Aorta (tissue), 5 donors: ENCODE measurements at regions not wholly inside any gene's neighbourhood (a gene's known extent, or its start where the extent isn't known, plus 50 kb on each side); places are given as distances from the start of the nearest gene placed in this dataset.
A peak's percentile ranks its signal among the peaks of the same experiment; 100 is the strongest.
"Not testable (repeated sequence)": the region's sequence is repeated elsewhere in the genome, so short reads cannot be mapped to it uniquely, and the experiment has no call there.

Experiments used
- ATAC-seq: fragments of 200-7000 bp; cut with Tn5 transposase; one replicate; pipeline ENCODE4 v1.9.1; 2022; ENCODE audit warnings: moderate library complexity; ENCODE audit not compliant: low FRiP score
- DNase-seq, 2 donors: peaks; one replicate each; pipeline ENCODE4 v3.0.0-alpha.2; 2020
- H3K27ac ChIP-seq, 2 donors: one replicate each; pipeline ENCODE4 v1.5.1; 2013; ENCODE audit warnings: low read length in 2 of 2, mild to moderate bottlenecking in 2 of 2, moderate library complexity in 2 of 2, control low read depth in 1 of 2, inconsistent platforms in 1 of 2, low read depth in 1 of 2
- H3K27me3 ChIP-seq, 2 donors: one replicate each; pipeline ENCODE4 v1.6.1; 2013; ENCODE audit warnings: control low read depth in 1 of 2, low read length in 1 of 2, mild to moderate bottlenecking in 1 of 2, moderate library complexity in 1 of 2; ENCODE audit not compliant: insufficient read depth in 2 of 2, control insufficient read depth in 1 of 2
- H3K36me3 ChIP-seq, 2 donors: one replicate each; pipeline ENCODE4 v1.6.1; 2013; ENCODE audit warnings: control low read depth in 1 of 2, low read length in 1 of 2, mild to moderate bottlenecking in 1 of 2; ENCODE audit not compliant: insufficient read depth in 2 of 2, control insufficient read depth in 1 of 2
- H3K4me1 ChIP-seq, 2 donors: one replicate each; pipeline ENCODE4 v1.6.1; 2013; ENCODE audit warnings: low read length in 2 of 2, control low read depth in 1 of 2, mild to moderate bottlenecking in 1 of 2, moderate library complexity in 1 of 2; ENCODE audit not compliant: insufficient read depth in 2 of 2, control insufficient read depth in 1 of 2
- H3K4me3 ChIP-seq, 2 donors: one replicate each; pipeline ENCODE4 v1.5.1; 2013; ENCODE audit warnings: low read length in 2 of 2, control low read depth in 1 of 2, mild to moderate bottlenecking in 1 of 2
- H3K9me3 ChIP-seq: one replicate; pipeline ENCODE4 v1.6.1; 2013; ENCODE audit warnings: mild to moderate bottlenecking, low read length; ENCODE audit not compliant: control insufficient read depth
- WGBS, 2 donors: extraction: QIAGEN DNeasy Blood & Tissue Kit; methylation state at CpG; one replicate each; pipeline ENCODE4 v1.1.7; 2013; 5-methylcytosine and 5-hydroxymethylcytosine counted together
- intact Hi-C, 2 donors: fragments of 100-400 bp; cut with DNase I; formaldehyde crosslinking; loops; one replicate each; pipeline versions ENCODE4 v1.14.2 to v1.15.0; 2022
- donor health status: healthy with polysubstance abuse.
- donor health status: Bipolar disorder and iron deficiency.
- donor health status: DM: no; HTN: no; CAD: no.
- donor health status: DM: no; HTN: no; CAD: no.
- donor health status: DM: yes; HTN: yes; CAD: no.

DNA sequence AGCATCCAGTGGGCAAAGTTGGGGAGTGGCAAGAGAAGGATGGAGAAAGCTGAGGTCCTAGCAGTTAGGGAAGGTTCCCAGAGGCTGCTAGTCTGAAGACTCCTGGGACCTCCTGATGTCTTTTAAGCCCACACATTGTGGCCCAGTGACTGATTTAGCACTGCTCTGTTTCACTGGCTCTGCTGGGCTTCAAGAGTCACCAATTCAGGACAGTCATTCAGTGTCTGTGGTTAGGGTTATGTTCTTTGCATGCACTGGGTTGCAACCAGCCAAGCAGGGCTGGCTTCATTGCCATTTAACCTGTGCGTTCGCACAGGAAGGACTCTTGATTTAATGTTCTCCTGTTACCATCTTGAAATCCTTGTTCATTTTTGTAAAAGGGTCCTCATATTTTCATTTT, 199.2 kb downstream of the ICOS start:
- WGBS, 2 donors: 94 to 97% methylated on average over 2 of the region's 2 CpGs

DNA sequence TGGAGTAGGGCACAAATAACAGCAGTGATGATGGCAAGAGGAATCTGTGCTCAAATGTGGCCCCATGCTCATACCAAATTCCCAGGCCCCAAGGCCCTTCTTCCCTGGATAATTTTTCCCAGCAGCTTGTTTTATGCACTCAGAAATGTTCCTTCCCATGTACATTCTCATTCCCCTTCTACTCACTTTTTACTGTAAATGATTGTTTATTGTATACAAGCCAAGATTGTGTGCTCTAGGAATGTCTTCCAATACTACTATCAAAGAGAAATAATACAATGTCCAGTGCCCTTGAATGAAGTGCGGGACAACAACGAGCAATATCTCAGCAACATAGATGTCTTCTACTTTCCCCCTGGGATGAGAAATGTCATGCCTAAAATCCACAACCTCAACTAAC, 201.6 kb downstream of the ICOS start:
- Histone ChIP-seq H3K36me3 (no peaks in the 10 kb centered on the region), H3K4me3 (no peak overlapping the region), H3K9me3 (no peaks in the 10 kb centered on the region), H3K27me3 (no peaks in the 10 kb centered on the region), H3K4me1 (no peaks in the 10 kb centered on the region), H3K27ac (no peak overlapping the region)
- intact Hi-C loops: no loop called here
- DNase-seq (no peak), ATAC-seq (no peak)
- WGBS, 2 donors: 94 to 98% methylated on average over 2 of the region's 2 CpGs

More for the DNA sequence above, 199.2 kb downstream of the ICOS start:
- H3K36me3 ChIP-seq: no peaks in the 10 kb centered on the region
- no peaks in the 10 kb centered on the region for H3K27me3 ChIP-seq
- no peak for ATAC-seq
- DNase-seq: no peak
- no peak overlapping the region for H3K4me3 ChIP-seq
- no peaks in the 10 kb centered on the region for H3K9me3 ChIP-seq
- H3K27ac ChIP-seq: no peak overlapping the region
- H3K4me1 ChIP-seq: no peaks in the 10 kb centered on the region
- intact Hi-C loops: no loop called here

DNA sequence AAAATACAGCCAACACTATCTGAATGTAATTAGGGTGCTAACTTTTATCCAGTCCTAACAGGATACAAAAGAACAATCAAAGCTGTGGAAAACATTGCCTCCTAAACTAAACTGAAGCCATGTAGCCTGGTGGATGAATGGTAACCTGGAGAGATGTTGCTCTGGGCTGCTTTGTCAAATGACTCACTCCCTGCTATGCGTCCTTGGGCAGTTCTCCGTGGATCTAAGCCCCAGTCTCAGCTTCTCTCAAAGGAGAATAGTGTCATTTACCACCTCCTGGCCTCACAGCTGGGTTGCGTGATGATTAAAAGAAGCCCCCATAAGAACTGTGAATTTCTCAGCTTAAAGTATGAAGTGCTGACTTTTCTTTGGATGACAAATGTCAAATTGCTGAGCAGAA, 203.7 kb downstream of the ICOS start:
- 66 to 67% methylated on average over 3 of the region's 3 CpGs for WGBS, 2 donors
- Histone ChIP-seq H3K4me3 (no peak overlapping the region), H3K27me3 (no peaks in the 10 kb centered on the region), H3K36me3 (no peaks in the 10 kb centered on the region), H3K4me1 (no peaks in the 10 kb centered on the region), H3K9me3 (no peaks in the 10 kb centered on the region), H3K27ac (no peak overlapping the region)
- intact Hi-C loops: loop anchor here (10.0 kb wide), 3 partner anchors 115 to 215 kb away; no protein-coding TSS in a partner anchor
- no peak for ATAC-seq
- DNase-seq: no peak

DNA sequence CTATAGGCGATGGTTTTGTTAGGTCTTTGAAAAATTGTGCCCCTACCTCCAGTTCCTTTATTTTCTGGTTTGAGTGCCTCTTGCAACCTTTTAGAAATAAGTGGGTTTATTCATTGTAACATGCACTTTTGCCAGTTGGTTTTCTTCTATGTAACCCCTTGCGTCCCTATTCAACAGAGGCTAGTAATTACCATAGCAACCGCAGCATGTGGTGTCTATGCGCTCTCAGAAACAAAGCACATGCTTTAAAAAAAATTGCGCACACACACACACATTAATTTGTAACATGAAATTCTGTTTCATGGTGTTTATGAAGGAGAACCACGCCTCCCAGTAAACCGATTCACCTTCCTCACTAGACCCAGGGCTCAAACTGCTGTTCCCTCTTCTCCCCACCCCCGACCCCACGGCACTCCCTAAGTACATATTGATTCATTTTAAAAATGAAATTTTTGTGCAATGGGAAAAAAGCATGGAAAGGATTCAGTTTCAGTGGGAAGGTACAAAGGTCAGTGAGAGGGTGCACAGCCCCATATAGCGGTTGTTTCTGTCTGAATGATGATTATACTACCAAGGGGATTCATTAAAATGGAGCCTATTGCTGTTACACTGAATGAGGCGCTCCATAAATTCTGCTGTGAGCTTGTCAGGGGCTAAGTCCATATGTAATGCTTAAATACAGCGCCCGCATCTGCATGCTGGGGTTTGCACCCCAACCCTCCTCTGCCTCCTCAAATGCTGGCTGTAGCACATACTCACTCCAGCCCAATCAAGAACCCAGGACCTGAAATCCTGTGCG, 206.9 kb downstream of the ICOS start:
- Histone ChIP-seq H3K27ac (no peak overlapping the region), H3K27me3 (no peaks in the 10 kb centered on the region), H3K4me3 (no peak overlapping the region), H3K36me3 (no peaks in the 10 kb centered on the region), H3K4me1 (no peaks in the 10 kb centered on the region), H3K9me3 (no peaks in the 10 kb centered on the region)
- DNase-seq: no peak
- 86 to 88% methylated on average over 14 of the region's 14 CpGs for WGBS, 2 donors
- no peak for ATAC-seq
- intact Hi-C loops: loop anchor here (10.0 kb wide), 3 partner anchors 119 to 219 kb away; no protein-coding TSS in a partner anchor

DNA sequence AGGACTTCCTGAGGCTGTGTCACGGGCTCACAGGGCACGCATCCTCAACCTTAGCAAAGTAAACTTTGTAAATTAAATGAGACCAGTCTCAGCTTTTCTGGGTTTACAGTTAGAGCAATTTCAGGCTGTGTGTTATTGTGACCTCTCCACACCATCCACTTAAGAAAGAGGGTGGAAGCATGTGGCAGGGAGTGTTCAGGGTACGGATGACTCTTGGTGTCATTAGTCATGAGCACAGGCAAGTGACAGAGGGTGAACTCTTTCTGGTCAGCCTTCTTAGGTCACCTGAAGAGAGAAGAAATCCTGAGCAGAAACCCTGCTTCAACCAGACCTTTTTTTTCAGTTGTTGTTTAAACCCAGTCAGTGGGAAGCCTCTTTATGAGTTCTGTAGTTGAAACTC, 207.9 kb downstream of the ICOS start:
- DNase-seq (no peak), ATAC-seq (no peak)
- no peaks in the 10 kb centered on the region for H3K27me3 ChIP-seq
- no peaks in the 10 kb centered on the region for H3K36me3 ChIP-seq
- 93 to 94% methylated on average over 3 of the region's 3 CpGs for WGBS, 2 donors
- no peaks in the 10 kb centered on the region for H3K9me3 ChIP-seq
- H3K4me1 ChIP-seq: no peaks in the 10 kb centered on the region
- no peak overlapping the region for H3K27ac ChIP-seq
- intact Hi-C loops: loop anchor here (10.0 kb wide), 3 partner anchors 120 to 220 kb away; no protein-coding TSS in a partner anchor
- H3K4me3 ChIP-seq: no peak overlapping the region

DNA sequence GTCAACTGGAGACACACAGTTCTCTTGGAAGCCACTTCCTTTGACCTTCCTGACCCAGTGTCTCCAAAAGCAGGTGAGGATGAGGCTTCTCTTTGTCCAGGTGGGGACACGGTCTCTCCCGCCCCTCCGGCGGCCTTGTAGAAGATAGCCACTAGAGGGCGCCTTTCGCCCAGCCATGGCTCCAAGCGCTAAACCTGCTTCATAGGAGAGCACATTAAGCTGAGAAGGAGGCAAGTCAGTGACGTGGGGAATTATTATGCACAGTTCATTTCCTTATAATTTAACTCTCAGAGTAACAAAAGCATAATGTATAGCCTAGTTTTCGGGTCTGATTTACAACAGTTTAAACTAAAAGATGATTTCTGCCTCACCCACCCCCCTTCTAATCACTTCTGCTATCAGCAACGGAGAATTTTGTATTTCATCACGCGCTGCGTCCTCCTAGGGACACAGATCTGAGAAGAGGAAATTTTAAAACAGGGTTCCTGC, 208.7 kb downstream of the ICOS start:
- no peak overlapping the region for H3K27ac ChIP-seq
- intact Hi-C loops: loop anchor here (5.0 to 10.0 kb wide), 4 partner anchors 37 to 221 kb away; no protein-coding TSS in a partner anchor
- H3K4me1 ChIP-seq: no peaks in the 10 kb centered on the region
- no peaks in the 10 kb centered on the region for H3K27me3 ChIP-seq
- H3K9me3 ChIP-seq: no peaks in the 10 kb centered on the region
- H3K4me3 ChIP-seq: peak overlapping the region; percentile 70 to 86
- DNase-seq (peak; percentile 78 to 90), ATAC-seq (peak; percentile 95)
- 2% methylated on average over 13 of the region's 13 CpGs for WGBS, 2 donors
- H3K36me3 ChIP-seq: no peaks in the 10 kb centered on the region

DNA sequence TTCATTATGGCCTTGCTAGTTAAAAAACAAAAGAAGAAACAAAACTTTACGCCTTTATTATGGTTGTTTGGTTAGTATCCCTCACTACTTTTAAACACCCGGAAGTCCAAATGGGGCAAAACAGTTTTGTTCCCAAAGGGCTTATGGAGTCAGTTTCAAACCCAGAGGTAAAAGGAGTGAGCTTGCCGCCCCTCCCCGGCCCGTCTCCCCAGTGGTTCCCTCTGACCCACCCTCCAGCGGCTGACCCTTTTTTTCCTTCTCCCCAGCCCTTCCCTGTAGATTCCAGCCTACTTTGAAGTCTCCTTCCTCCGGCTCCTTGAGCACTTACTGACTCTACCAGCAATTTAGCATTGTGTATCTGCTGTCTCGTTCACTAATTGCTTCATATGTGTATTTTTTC, 209.2 kb downstream of the ICOS start:
- Histone ChIP-seq H3K4me3 (peak overlapping the region; percentile 70 to 86), H3K27ac (peak overlapping the region in 1 of 2 donors; percentile 49), H3K9me3 (no peaks in the 10 kb centered on the region), H3K36me3 (no peaks in the 10 kb centered on the region), H3K4me1 (no peaks in the 10 kb centered on the region), H3K27me3 (no peaks in the 10 kb centered on the region)
- intact Hi-C loops: loop anchor here (5.0 to 10.0 kb wide), 4 partner anchors 37 to 221 kb away; no protein-coding TSS in a partner anchor
- 7 to 10% methylated on average over 8 of the region's 8 CpGs for WGBS, 2 donors
- ATAC-seq (peak; percentile 57), DNase-seq (no peak)

DNA sequence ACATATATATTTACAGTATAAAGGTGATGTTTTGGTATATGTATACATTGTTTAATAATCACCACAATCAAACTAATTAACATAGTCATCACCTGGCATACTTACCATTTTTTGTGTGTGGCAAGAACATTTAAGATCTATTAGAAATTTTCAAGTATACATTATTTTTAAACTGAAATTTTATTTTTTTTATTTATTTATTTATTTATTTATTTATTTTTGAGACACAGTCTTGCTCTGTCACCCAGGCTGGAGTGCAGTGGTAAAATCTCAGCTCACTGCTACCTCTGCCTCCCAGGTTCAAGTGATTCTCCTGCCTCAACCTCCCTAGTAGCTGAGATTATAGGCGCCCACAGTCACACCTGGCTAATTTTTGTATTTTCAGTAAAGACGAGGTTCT, 210.5 kb downstream of the ICOS start:
- WGBS, 2 donors: 96 to 100% methylated on average over 2 of the region's 2 CpGs
- not testable (repeated sequence) for ATAC-seq, H3K27ac ChIP-seq, H3K4me3 ChIP-seq, DNase-seq, H3K9me3 ChIP-seq, H3K27me3 ChIP-seq, H3K4me1 ChIP-seq, H3K36me3 ChIP-seq
- intact Hi-C loops: loop anchor here (5.0 to 10.0 kb wide), 4 partner anchors 35 to 222 kb away; no protein-coding TSS in a partner anchor

DNA sequence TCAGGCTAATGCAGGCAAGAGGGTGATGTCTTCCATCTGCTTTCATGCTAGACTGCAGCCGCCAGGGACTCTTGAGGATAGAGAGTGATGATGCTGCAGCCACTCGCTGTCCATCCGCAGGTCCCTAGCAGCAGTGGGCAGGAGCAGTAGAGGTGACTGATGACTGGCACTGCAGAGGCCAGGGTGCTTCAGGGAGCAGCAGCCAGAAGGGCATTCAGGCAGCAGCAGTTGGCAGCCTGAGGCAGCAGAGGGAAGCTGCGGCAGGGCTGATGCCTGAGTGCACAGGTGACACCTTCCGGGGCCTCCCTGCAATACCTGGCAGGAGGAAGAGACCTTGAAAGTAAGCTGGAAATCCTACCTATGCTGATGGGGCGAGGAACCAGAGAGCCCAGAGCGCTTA, 214.2 kb downstream of the ICOS start:
- H3K4me1 ChIP-seq: no peaks in the 10 kb centered on the region
- ATAC-seq (no peak), DNase-seq (no peak)
- no peak overlapping the region for H3K27ac ChIP-seq
- H3K36me3 ChIP-seq: no peaks in the 10 kb centered on the region
- intact Hi-C loops: no loop called here
- no peaks in the 10 kb centered on the region for H3K9me3 ChIP-seq
- no peaks in the 10 kb centered on the region for H3K27me3 ChIP-seq
- H3K4me3 ChIP-seq: no peak overlapping the region
- WGBS, 2 donors: 91 to 93% methylated on average over 7 of the region's 7 CpGs
